Bronchial epithelial cell (primary cell): ENCODE measurements at regions not wholly inside any gene's neighbourhood (a gene's known extent, or its start where the extent isn't known, plus 50 kb on each side); places are given as distances from the start of the nearest gene placed in this dataset.

Experiments used
- DNase-seq: peaks from one replicate; pipeline ENCODE4 v3.0.0-alpha.2; 2010; ENCODE audit warnings: low read depth
- FAIRE-seq: peaks from 2 replicates; lab custom pipeline; 2011; peaks lifted over from hg19 to GRCh38; lab: Jason Lieb, UNC
- H3K27me3 ChIP-seq: 2 replicates; pipeline ENCODE4 v1.5.1; 2011; ENCODE audit warnings: low read length; ENCODE audit not compliant: control insufficient read depth, insufficient read depth
- H3K36me3 ChIP-seq: 2 replicates; pipeline ENCODE4 v1.5.1; 2011; ENCODE audit warnings: low read length; ENCODE audit not compliant: control insufficient read depth, insufficient read depth
- H3K4me3 ChIP-seq: 2 replicates; pipeline ENCODE4 v1.5.1; 2011; ENCODE audit warnings: mild to moderate bottlenecking, low read depth, low read length, control low read depth
- CTCF ChIP-seq: IDR thresholded peaks from 2 replicates; pipeline ENCODE4 v1.5.1; 2011; ENCODE audit warnings: mild to moderate bottlenecking, moderate library complexity, low read length, control low read depth, inconsistent platforms; ENCODE audit not compliant: insufficient read depth, severe bottlenecking

DNA sequence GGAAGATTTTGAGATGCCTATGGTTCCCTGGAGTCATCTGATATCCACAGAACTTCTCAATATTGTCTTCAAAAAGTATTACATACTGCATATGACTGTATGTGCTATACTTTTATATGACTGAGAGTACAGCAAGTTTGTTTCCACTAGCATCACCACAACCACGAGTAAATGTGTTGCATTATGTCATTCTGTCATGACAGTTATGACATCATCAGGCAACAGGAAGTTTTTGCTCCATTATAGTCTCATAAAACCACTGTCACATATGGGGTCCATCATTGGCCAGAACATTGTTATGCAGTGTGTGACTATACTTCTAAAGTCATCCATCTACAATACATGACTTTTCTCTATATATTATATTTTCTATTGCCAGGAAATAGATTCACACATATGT lies 831.7 kb downstream of the SEMA5A start:
- no peak for FAIRE-seq

GRCh38 chr5:8714861-8715260 lies 831.0 kb downstream of the SEMA5A start:
- Histone ChIP-seq H3K36me3 (no peaks in the 10 kb centered on the region), H3K4me3 (no peak overlapping the region), H3K27me3 (no peaks in the 10 kb centered on the region)
- TF ChIP-seq CTCF = no peak
- FAIRE-seq = no peak
- DNase-seq = no peak

More for the DNA sequence above, 831.7 kb downstream of the SEMA5A start:
- DNase-seq = no peak
- H3K4me3 ChIP-seq = no peak overlapping the region
- TF ChIP-seq CTCF = no peak
- H3K27me3 ChIP-seq = no peaks in the 10 kb centered on the region
- H3K36me3 ChIP-seq = no peaks in the 10 kb centered on the region

DNA sequence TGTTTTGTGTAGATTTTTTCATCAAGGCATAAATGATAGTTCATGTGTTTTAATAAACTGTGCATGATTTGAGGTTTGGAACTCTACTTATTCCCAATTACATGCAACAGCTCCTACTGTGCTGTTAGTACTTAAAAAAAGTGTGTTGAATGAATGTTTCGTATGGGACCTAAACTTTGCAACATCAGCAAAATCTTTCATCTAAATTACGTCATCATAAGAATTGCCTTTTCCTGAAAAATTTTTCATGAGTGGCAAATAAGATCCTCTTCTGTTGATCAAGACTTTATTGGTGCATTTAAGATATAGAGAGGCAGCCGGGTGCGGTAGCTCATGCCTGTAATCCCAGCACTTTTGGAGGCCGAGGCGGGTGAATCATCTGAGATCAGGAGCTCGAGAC lies 826.1 kb downstream of the SEMA5A start:
- no peak for TF ChIP-seq CTCF
- no peak for FAIRE-seq
- H3K27me3 ChIP-seq = no peaks in the 10 kb centered on the region

GRCh38 chr5:8720506-8720905 lies 825.4 kb downstream of the SEMA5A start:
- TF ChIP-seq CTCF = no peak
- DNase-seq (no peak), FAIRE-seq (no peak)
- H3K27me3 ChIP-seq = no peaks in the 10 kb centered on the region
- no peak overlapping the region for H3K4me3 ChIP-seq
- H3K36me3 ChIP-seq = no peaks in the 10 kb centered on the region

More for the DNA sequence above, 826.1 kb downstream of the SEMA5A start:
- no peaks in the 10 kb centered on the region for H3K36me3 ChIP-seq
- H3K4me3 ChIP-seq = no peak overlapping the region
- DNase-seq = no peak

DNA sequence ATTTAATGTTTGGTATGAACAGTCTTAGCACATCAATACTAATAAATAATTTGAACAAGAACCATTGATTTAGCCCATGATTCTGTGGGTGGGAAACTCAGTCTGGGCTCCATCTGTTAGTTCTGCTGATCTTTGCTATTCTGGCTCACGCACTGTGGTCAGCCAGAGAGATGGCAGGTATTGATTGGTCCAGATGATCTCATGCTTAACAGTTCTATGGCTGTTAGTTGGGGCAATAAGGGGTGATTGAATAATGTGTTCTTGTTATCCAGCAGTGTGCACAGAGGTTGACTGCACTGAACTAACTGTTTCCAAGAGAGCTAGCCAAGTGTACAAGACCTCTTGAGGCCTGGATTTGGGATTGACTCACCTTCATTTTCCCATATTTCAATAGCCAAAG lies 824.3 kb downstream of the SEMA5A start:
- Histone ChIP-seq H3K4me3 (no peak overlapping the region), H3K36me3 (no peaks in the 10 kb centered on the region), H3K27me3 (no peaks in the 10 kb centered on the region)
- DNase-seq (no peak), FAIRE-seq (no peak)
- no peak for TF ChIP-seq CTCF

DNA sequence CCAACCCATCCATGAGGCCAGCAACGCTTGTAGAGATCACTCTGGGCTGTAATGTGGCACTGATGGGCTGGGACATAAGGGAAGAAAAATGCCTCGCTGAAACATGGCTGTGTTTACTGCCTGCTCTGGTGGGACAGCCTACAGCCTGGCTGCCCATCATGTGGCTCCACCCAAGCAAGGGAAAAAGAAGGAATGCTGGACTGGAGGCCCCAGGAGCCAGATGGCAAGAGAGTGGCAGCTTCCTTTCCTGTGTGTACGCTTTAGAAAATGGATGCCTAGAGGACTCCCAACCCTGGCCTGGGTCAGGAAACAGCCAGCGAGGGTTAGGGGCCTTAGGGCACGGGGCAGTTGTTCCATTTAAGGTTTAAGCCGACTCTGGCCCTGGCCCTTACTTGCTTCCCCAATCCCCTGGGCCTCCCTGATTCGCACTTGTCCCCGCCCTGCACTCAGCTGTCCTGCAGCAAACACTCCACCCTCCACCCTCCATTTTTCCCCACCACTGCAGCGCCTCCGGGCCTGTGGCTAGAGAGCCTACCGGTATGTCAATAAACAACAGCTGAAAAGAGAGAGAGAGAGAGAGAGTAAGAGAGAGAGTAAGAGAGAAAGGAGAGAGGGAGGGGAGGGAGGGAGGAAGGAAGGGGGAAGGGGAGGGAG lies 819.4 kb downstream of the SEMA5A start:
- no peak for DNase-seq
- no peak for TF ChIP-seq CTCF

More for the DNA sequence above, 819.4 kb downstream of the SEMA5A start:
- Histone ChIP-seq H3K36me3 (no peaks in the 10 kb centered on the region), H3K4me3 (no peak overlapping the region), H3K27me3 (no peaks in the 10 kb centered on the region)
- FAIRE-seq = no peak
